ENCODE measurements at regions not wholly inside any gene's neighbourhood (a gene's known extent, or its start where the extent isn't known, plus 50 kb on each side); places are given as distances from the start of the nearest gene placed in this dataset.

DNA sequence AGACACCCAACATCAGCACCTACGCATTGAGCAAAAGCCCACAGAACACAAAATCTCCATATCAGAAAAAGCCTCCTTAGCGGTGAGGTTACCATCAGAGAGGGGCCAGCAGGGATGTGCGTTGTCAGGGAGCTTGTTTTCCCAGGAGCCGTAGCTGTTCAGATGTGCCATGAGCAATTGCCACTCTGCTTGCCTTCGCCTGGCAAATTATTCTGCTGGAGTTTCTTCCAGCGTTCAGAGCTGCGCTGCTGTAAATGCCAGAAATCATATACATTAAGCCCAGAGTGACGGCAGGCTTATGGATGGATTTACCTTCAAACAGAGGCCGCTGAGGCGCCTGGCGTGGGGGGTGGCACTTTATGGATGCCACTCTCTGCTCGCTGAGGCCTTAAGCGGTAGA is 632.3 kb downstream of the BCOR start:
- CTCF ChIA-PET (ENCODE audit: low intra/inter-chr PET ratio), result no interaction called here
- Histone ChIP-seq H3K27ac (ENCODE audit: extremely low read depth, low read depth, low read length) (no peak overlapping the region), H3K27me3 (ENCODE audit: control insufficient read depth in 2 of 2, insufficient read depth in 2 of 2, low read length in 2 of 2) (peaks cover 0 to 5% of the 10 kb centered on the region in 2 experiments; a peak in 1 of 5 replicates), H3K9ac (ENCODE audit: insufficient read depth in 1 of 2, low read depth in 2 of 2, low read length in 2 of 2) (no peak overlapping the region), H3K79me2 (ENCODE audit: control insufficient read depth, insufficient read depth, low read length) (no peaks in the 10 kb centered on the region), H3K9me1 (ENCODE audit: control insufficient read depth, insufficient read depth, low read length) (no peaks in the 10 kb centered on the region), H3K36me3 (ENCODE audit: control insufficient read depth, insufficient read depth, low read length) (no peaks in the 10 kb centered on the region), H3K9me3 (replicated peaks; ENCODE audit: control insufficient read depth, insufficient read depth, low read depth, low read length) (no peaks in the 10 kb centered on the region), H3K4me2 (ENCODE audit: insufficient read depth, low read length) (no peak overlapping the region), H3K4me3 (no peak overlapping the region), H2AFZ (ENCODE audit: low read depth, low read length) (no peak overlapping the region), H4K20me1 (replicated peaks; ENCODE audit: control insufficient read depth, insufficient read depth, low read length) (no peaks in the 10 kb centered on the region), H3K4me1 (replicated peaks in 1 of 2; ENCODE audit: control insufficient read depth in 2 of 2, insufficient read depth in 2 of 2, low read length in 2 of 2) (no peaks in the 10 kb centered on the region)
- WGBS (ENCODE audit: insufficient coverage, low coverage, missing lambda C conversion rate), result 21% methylated on average over 11 of the region's 13 CpGs
- FAIRE-seq (no peak), ATAC-seq (no peak), DNase-seq (ENCODE audit: extremely low read depth in 1 of 4, low spot score in 3 of 4) (no peak)
- no TSS peak for BruUV-seq (replicated peaks)
- in situ Hi-C loops (cut with MboI), result no loop called here
- POLR2A ChIA-PET, result no interaction called here
- intact Hi-C loops (cut with micrococcal nuclease), result no loop called here
- no peak for TF ChIP-seq JUNB (CRISPR knock-in tag; conservative IDR thresholded peaks at IDR 0.05)
- TF ChIP-seq MAZ (CRISPR knock-in tag; conservative IDR thresholded peaks at IDR 0.05 in 1 of 2, IDR thresholded peaks at IDR 0.05 in 1 of 2), result no peak
- no peak for TF ChIP-seq ZFP1 (CRISPR knock-in tag; IDR thresholded peaks at IDR 0.05)
- TF ChIP-seq KLF16 (IDR thresholded peaks at IDR 0.05), result no peak
- no peak for TF ChIP-seq MCM7 (IDR thresholded peaks at IDR 0.05)
- TF ChIP-seq, protein P1, sequence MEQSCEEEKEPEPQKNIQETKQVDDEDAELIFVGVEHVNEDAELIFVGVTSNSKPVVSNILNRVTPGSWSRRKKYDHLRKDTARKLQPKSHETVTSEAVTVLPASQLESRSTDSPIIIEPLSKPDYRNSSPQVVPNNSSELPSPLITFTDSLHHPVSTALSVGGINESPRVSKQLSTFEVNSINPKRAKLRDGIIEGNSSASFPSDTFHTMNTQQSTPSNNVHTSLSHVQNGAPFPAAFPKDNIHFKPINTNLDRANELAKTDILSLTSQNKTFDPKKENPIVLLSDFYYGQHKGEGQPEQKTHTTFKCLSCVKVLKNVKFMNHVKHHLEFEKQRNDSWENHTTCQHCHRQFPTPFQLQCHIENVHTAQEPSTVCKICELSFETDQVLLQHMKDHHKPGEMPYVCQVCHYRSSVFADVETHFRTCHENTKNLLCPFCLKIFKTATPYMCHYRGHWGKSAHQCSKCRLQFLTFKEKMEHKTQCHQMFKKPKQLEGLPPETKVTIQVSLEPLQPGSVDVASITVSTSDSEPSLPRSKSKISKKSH (CRISPR knock-in tag; IDR thresholded peaks at IDR 0.05), result no peak
- no peak for TF ChIP-seq HDAC3 (IDR thresholded peaks at IDR 0.05; ENCODE audit: borderline replicate concordance, partially characterized antibody)
- no peak for TF ChIP-seq SREBF1 (IDR thresholded peaks at IDR 0.05; ENCODE audit: borderline replicate concordance, low read depth, low read length)
